Fibroblast of lung (primary cell): ENCODE measurements at regions not wholly inside any gene's neighbourhood (a gene's known extent, or its start where the extent isn't known, plus 50 kb on each side); places are given as distances from the start of the nearest gene placed in this dataset.

Experiments used
- DNase-seq, 2 donors: peaks; one replicate each; pipeline versions ENCODE4 v3.0.0 to v3.0.0-alpha.2; 2010; ENCODE audit warnings: low read depth in 2 of 2
- H2AFZ ChIP-seq: 2 replicates; pipeline ENCODE4 v1.5.1; 2012; ENCODE audit warnings: low read length, control low read depth, inconsistent platforms
- H3K27ac ChIP-seq: 2 replicates; pipeline ENCODE4 v1.5.1; 2011; ENCODE audit warnings: low read length, control low read depth; ENCODE audit not compliant: insufficient read depth
- H3K27me3 ChIP-seq: 2 replicates; pipeline ENCODE4 v1.5.1; 2011; ENCODE audit warnings: mild to moderate bottlenecking, low read length; ENCODE audit not compliant: control insufficient read depth, insufficient read depth
- H3K36me3 ChIP-seq: 2 replicates; pipeline ENCODE4 v1.5.1; 2011; ENCODE audit warnings: low read length; ENCODE audit not compliant: control insufficient read depth, insufficient read depth
- H3K4me1 ChIP-seq: 2 replicates; pipeline ENCODE4 v1.5.1; 2011; ENCODE audit warnings: low read length; ENCODE audit not compliant: control insufficient read depth, insufficient read depth; ENCODE audit errors: extremely low read depth
- H3K4me2 ChIP-seq: 2 replicates; pipeline ENCODE4 v1.5.1; 2011; ENCODE audit warnings: low read length, control low read depth; ENCODE audit not compliant: insufficient read depth; ENCODE audit errors: extremely low read depth
- H3K4me3 ChIP-seq, 4 experiments: fragments of 200-600 bp in 1 of 4; sonication (generic) in 1 of 4; replicated peaks in 1 of 4; 2 replicates each; pipeline ENCODE4 v1.5.1; 2011 to 2016; ENCODE audit warnings: low read length in 4 of 4, low read depth in 3 of 4, mild to moderate bottlenecking in 3 of 4, control low read depth in 2 of 4, inconsistent platforms in 1 of 4, mixed read lengths in 1 of 4; ENCODE audit not compliant: insufficient read depth in 1 of 4; ENCODE audit errors: control extremely low read depth in 1 of 4
- H3K79me2 ChIP-seq: 2 replicates; pipeline ENCODE4 v1.5.1; 2012; ENCODE audit warnings: mild to moderate bottlenecking, low read length, inconsistent platforms; ENCODE audit not compliant: control insufficient read depth, insufficient read depth
- H3K9ac ChIP-seq: 2 replicates; pipeline ENCODE4 v1.5.1; 2011; ENCODE audit warnings: mild to moderate bottlenecking, low read length, control low read depth; ENCODE audit not compliant: insufficient read depth
- H3K9me3 ChIP-seq: 2 replicates; pipeline ENCODE4 v1.5.1; 2012; ENCODE audit warnings: low read depth, low read length; ENCODE audit not compliant: control insufficient read depth, insufficient read depth
- H4K20me1 ChIP-seq: 2 replicates; pipeline ENCODE4 v1.5.1; 2011; ENCODE audit warnings: low read length; ENCODE audit not compliant: control insufficient read depth, insufficient read depth; ENCODE audit errors: extremely low read depth
- CTCF ChIP-seq, 2 donors: IDR thresholded peaks in 1 of 2; conservative IDR thresholded peaks in 1 of 2; 1 replicate in 1 of 2; 2 replicates in 1 of 2; pipeline ENCODE4 v1.5.1; 2011 to 2012; ENCODE audit warnings: low read length in 2 of 2, control low read depth in 1 of 2, inconsistent platforms in 1 of 2, low read depth in 1 of 2, mild to moderate bottlenecking in 1 of 2
- EZH2 ChIP-seq: IDR thresholded peaks from 2 replicates; pipeline ENCODE4 v1.5.1; 2012; ENCODE audit warnings: low read length, control low read depth, mild to moderate bottlenecking; ENCODE audit errors: missing control alignments

GRCh38 chr3:98690876-98691275 lies 72.3 kb upstream of the ST3GAL6 start:
- H3K4me2 ChIP-seq = no peak overlapping the region
- no peaks in the 10 kb centered on the region for H4K20me1 ChIP-seq
- no peak overlapping the region for H3K4me3 ChIP-seq
- no peak overlapping the region for H3K9ac ChIP-seq
- H3K27ac ChIP-seq = no peak overlapping the region
- H3K4me1 ChIP-seq = no peaks in the 10 kb centered on the region
- peak in 1 of 2 donors; percentile 54 for DNase-seq
- no peaks in the 10 kb centered on the region for H3K36me3 ChIP-seq
- H2AFZ ChIP-seq = no peak overlapping the region
- no peaks in the 10 kb centered on the region for H3K27me3 ChIP-seq
- no peaks in the 10 kb centered on the region for H3K9me3 ChIP-seq
- TF ChIP-seq CTCF (conservative IDR thresholded peaks at IDR 0.05 in 1 of 2, IDR thresholded peaks at IDR 0.05 in 1 of 2; ENCODE audit: low read depth in 1 of 2, low read length in 2 of 2) (no peak), EZH2 (no peak)
- no peaks in the 10 kb centered on the region for H3K79me2 ChIP-seq

- no peak overlapping the region for H3K4me2 ChIP-seq
- no peak overlapping the region for H3K27ac ChIP-seq
These were observed 71.2 kb upstream of the ST3GAL6 start for GRCh38 chr3:98691897-98692296.

GRCh38 chr3:98692787-98693473 lies 70.2 kb upstream of the ST3GAL6 start:
- Histone ChIP-seq H4K20me1 (no peaks in the 10 kb centered on the region), H3K4me1 (no peaks in the 10 kb centered on the region), H3K27me3 (no peaks in the 10 kb centered on the region), H3K9me3 (no peaks in the 10 kb centered on the region), H3K4me2 (no peak overlapping the region), H3K36me3 (no peaks in the 10 kb centered on the region), H2AFZ (no peak overlapping the region), H3K27ac (no peak overlapping the region), H3K9ac (no peak overlapping the region), H3K79me2 (no peaks in the 10 kb centered on the region), H3K4me3 (no peak overlapping the region)
- no peak for DNase-seq
- TF ChIP-seq CTCF (conservative IDR thresholded peaks at IDR 0.05 in 1 of 2, IDR thresholded peaks at IDR 0.05 in 1 of 2; ENCODE audit: low read depth in 1 of 2, low read length in 2 of 2) = no peak
- TF ChIP-seq EZH2 = no peak

More at GRCh38 chr3:98691897-98692296, 71.2 kb upstream of the ST3GAL6 start:
- Histone ChIP-seq H3K9me3 (no peaks in the 10 kb centered on the region), H3K4me1 (no peaks in the 10 kb centered on the region), H3K27me3 (no peaks in the 10 kb centered on the region), H4K20me1 (no peaks in the 10 kb centered on the region), H3K4me3 (no peak overlapping the region), H3K9ac (no peak overlapping the region), H3K36me3 (no peaks in the 10 kb centered on the region), H3K79me2 (no peaks in the 10 kb centered on the region), H2AFZ (no peak overlapping the region)
- no peak for TF ChIP-seq CTCF (conservative IDR thresholded peaks at IDR 0.05 in 1 of 2, IDR thresholded peaks at IDR 0.05 in 1 of 2; ENCODE audit: low read depth in 1 of 2, low read length in 2 of 2)
- TF ChIP-seq EZH2 = no peak
- DNase-seq = no peak
